HG03565 (cell line): ENCODE measurements at regions not wholly inside any gene's neighbourhood (a gene's known extent, or its start where the extent isn't known, plus 50 kb on each side); places are given as distances from the start of the nearest gene placed in this dataset.
A peak's percentile ranks its signal among the peaks of the same experiment; 100 is the strongest.

Experiments used
- ATAC-seq: cut with Tn5 transposase; IDR thresholded peaks from one replicate; pipeline ENCODE4 v1.9.1; 2021; ENCODE audit warnings: mild to moderate bottlenecking, moderate library complexity; ENCODE audit not compliant: unreplicated experiment

GRCh38 chr12:93100610-93101009 lies 171.5 kb upstream of the EEA1 start:
- ATAC-seq = no peak

- no peak for ATAC-seq
These were observed 172.3 kb upstream of the EEA1 start for GRCh38 chr12:93101367-93101766.

GRCh38 chr12:93102312-93102711 lies 173.2 kb upstream of the EEA1 start:
- ATAC-seq = no peak

GRCh38 chr12:93102744-93103143 lies 173.6 kb upstream of the EEA1 start:
- ATAC-seq = no peak

GRCh38 chr12:93103154-93103553 lies 174.1 kb upstream of the EEA1 start:
- ATAC-seq = no peak

- ATAC-seq = no peak
These were observed 175.4 kb upstream of the EEA1 start for GRCh38 chr12:93104535-93104934.

- no peak for ATAC-seq
These were observed 177.8 kb upstream of the EEA1 start for GRCh38 chr12:93106910-93107309.

GRCh38 chr12:93107514-93108312 lies 178.6 kb upstream of the EEA1 start:
- ATAC-seq = no peak

GRCh38 chr12:93108985-93109384 lies 179.9 kb upstream of the EEA1 start:
- no peak for ATAC-seq

GRCh38 chr12:93109551-93110203 lies 180.6 kb upstream of the EEA1 start:
- ATAC-seq = peak; percentile 44

- ATAC-seq = no peak
These were observed 182.7 kb upstream of the EEA1 start for GRCh38 chr12:93111773-93112172.

GRCh38 chr12:93113317-93114006 lies 184.4 kb upstream of the EEA1 start:
- no peak for ATAC-seq

GRCh38 chr12:93115198-93115601 lies 186.1 kb upstream of the EEA1 start:
- ATAC-seq = no peak

GRCh38 chr12:93115646-93116045 lies 186.6 kb upstream of the EEA1 start:
- ATAC-seq = no peak

GRCh38 chr12:93116632-93117031 lies 187.5 kb upstream of the EEA1 start:
- ATAC-seq = no peak

GRCh38 chr12:93121729-93122488 lies 192.8 kb upstream of the EEA1 start:
- no peak for ATAC-seq

GRCh38 chr12:93122569-93123091 lies 193.5 kb upstream of the EEA1 start:
- ATAC-seq = no peak

GRCh38 chr12:93125126-93125525 lies 196.0 kb upstream of the EEA1 start:
- ATAC-seq = peak; percentile 36

- peak; percentile 40 for ATAC-seq
These were observed 197.0 kb upstream of the EEA1 start for GRCh38 chr12:93126069-93126474.

GRCh38 chr12:93127107-93127560 lies 198.0 kb upstream of the EEA1 start:
- no peak for ATAC-seq
